ENCODE measurements at regions not wholly inside any gene's neighbourhood (a gene's known extent, or its start where the extent isn't known, plus 50 kb on each side); places are given as distances from the start of the nearest gene placed in this dataset.

DNA sequence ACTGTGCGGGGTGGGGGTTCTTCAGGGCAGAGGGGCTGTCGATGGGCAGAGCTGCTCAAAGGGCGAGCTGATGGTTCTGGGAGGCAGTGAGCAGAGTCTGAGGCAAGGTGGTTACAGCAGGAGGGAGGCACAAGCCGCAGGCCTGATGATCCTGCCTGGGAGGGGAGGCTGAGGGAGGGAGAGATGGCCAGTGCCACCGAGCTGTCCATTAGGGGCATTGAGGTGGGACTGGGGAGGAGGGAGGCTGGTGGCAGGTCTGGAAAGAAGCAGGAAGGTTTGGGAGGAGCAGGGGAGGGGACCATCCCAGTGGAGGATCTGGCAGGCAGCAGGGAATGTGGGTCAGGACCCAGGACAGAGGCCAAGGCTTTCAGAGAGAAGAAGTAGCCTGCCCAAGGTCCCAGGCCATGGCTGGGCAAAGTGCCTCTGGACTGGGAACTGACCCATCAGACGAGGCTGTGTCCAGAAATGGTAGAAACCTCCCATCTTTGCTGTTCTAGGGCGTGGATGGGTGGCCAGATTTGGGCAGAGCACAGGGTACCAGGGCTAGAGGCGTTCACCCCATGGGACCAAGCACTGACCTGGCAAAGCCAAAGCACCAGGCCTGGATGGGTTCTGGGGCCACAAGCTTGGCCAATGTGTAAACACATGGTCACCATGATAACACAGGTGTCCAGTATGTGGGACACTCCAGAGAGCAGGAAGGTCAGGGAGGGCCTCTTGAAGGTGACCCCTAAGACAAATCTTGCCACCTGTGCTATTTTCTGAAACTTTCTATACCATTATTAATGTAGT is 55.5 kb downstream of the INHBB start:
- DNase-seq (ENCODE audit: low read depth in 6 of 9, low spot score in 9 of 9): no peak
- H3K4me3 ChIP-seq (ENCODE audit: low read length in 2 of 2): no peak overlapping the region
- H3K4me1 ChIP-seq (ENCODE audit: control insufficient read depth in 2 of 2, insufficient read depth in 2 of 2, low read length in 2 of 2): no peaks in the 10 kb centered on the region
- no peak overlapping the region for H3K27ac ChIP-seq (ENCODE audit: low read depth in 1 of 2, low read length in 1 of 2)
- WGBS: 82% methylated on average over 8 of the region's 8 CpGs
- no peaks in the 10 kb centered on the region for H3K9me3 ChIP-seq (ENCODE audit: control insufficient read depth in 2 of 2, insufficient read depth in 1 of 2, low read length in 1 of 2)
- H3K27me3 ChIP-seq (ENCODE audit: control insufficient read depth in 2 of 2, insufficient read depth in 1 of 2, low read length in 1 of 2): peaks cover 0 to 9% of the 10 kb centered on the region in 2 donors
- no peaks in the 10 kb centered on the region for H3K36me3 ChIP-seq (ENCODE audit: control insufficient read depth in 2 of 2, insufficient read depth in 2 of 2, low read length in 1 of 2)

DNA sequence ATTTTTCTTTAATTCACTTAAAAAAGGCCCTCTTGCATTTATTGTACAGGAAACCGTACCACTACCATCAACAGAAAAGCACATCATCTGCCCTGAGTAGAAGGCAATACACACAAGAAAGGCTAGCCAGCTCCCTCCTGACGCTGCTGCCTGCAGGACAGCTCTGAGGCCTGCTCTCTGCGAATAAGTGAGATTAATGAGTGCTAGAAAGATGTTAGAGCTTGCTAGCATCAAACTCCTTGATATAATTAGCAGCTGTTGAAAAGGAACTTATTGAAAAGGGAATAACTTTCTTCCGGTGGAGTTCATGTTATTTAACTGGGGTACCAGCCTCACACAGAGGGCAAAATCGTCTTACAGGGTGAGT is 56.1 kb downstream of the INHBB start:
- no peak overlapping the region for H3K27ac ChIP-seq (ENCODE audit: low read depth in 1 of 2, low read length in 1 of 2)
- H3K27me3 ChIP-seq (ENCODE audit: control insufficient read depth in 2 of 2, insufficient read depth in 1 of 2, low read length in 1 of 2): peaks cover 0 to 8% of the 10 kb centered on the region in 2 donors
- H3K4me3 ChIP-seq (ENCODE audit: low read length in 2 of 2): no peak overlapping the region
- H3K9me3 ChIP-seq (ENCODE audit: control insufficient read depth in 2 of 2, insufficient read depth in 1 of 2, low read length in 1 of 2): no peaks in the 10 kb centered on the region
- H3K4me1 ChIP-seq (ENCODE audit: control insufficient read depth in 2 of 2, insufficient read depth in 2 of 2, low read length in 2 of 2): no peaks in the 10 kb centered on the region
- no peak for DNase-seq (ENCODE audit: low read depth in 6 of 9, low spot score in 9 of 9)
- H3K36me3 ChIP-seq (ENCODE audit: control insufficient read depth in 2 of 2, insufficient read depth in 2 of 2, low read length in 1 of 2): no peaks in the 10 kb centered on the region
- 87% methylated on average over 5 of the region's 5 CpGs for WGBS

DNA sequence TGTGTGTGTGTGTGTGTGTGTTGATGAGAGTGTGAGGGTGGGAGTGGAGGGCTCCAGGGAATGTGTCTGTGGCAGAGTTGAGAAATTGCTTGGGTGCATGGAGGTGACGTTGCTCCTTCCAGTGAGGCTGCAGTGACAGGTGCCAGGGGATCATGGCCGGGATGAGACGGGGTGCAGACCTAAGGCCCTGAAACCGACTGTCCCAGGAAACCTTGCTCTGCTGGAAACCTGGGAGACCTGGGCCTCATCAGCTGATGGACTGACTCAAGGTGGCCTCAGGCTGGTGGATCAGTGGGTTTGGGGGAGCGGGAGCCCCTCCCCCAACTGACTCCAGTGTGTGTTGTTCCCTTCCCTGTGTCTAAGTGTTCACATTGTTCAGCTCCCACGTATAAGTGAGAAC is 56.6 kb downstream of the INHBB start:
- H3K4me3 ChIP-seq (ENCODE audit: low read length in 2 of 2): no peak overlapping the region
- DNase-seq (ENCODE audit: low read depth in 6 of 9, low spot score in 9 of 9): no peak
- no peaks in the 10 kb centered on the region for H3K9me3 ChIP-seq (ENCODE audit: control insufficient read depth in 2 of 2, insufficient read depth in 1 of 2, low read length in 1 of 2)
- H3K36me3 ChIP-seq (ENCODE audit: control insufficient read depth in 2 of 2, insufficient read depth in 2 of 2, low read length in 1 of 2): no peaks in the 10 kb centered on the region
- peaks cover 0 to 3% of the 10 kb centered on the region in 2 donors for H3K27me3 ChIP-seq (ENCODE audit: control insufficient read depth in 2 of 2, insufficient read depth in 1 of 2, low read length in 1 of 2)
- 97% methylated on average over 6 of the region's 6 CpGs for whole genome bisulfite sequencing
- no peaks in the 10 kb centered on the region for H3K4me1 ChIP-seq (ENCODE audit: control insufficient read depth in 2 of 2, insufficient read depth in 2 of 2, low read length in 2 of 2)
- H3K27ac ChIP-seq (ENCODE audit: low read depth in 1 of 2, low read length in 1 of 2): no peak overlapping the region

DNA sequence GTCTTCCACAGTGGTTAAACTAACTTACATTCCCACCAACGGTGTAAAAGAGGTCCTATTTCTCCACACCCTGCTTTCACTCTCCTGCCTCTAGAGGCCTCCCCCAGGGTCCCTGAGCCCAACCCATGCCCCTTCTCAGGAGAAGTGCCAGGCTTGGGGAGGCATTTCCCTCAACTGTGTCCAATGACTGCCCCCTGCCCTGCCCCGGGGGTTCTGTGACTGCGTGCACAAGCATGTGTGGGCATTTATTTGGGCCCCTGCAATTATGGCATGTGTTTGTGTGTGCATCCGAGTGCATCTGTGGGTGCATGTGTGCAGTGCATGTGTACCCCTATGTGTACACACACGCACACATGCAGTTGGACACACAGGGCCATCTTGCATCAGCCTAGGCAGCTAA is 57.3 kb downstream of the INHBB start:
- 92% methylated on average over 5 of the region's 5 CpGs for WGBS
- DNase-seq (ENCODE audit: low read depth in 6 of 9, low spot score in 9 of 9): no peak
- Histone ChIP-seq H3K4me1 (ENCODE audit: control insufficient read depth in 2 of 2, insufficient read depth in 2 of 2, low read length in 2 of 2) (no peaks in the 10 kb centered on the region), H3K27ac (ENCODE audit: low read depth in 1 of 2, low read length in 1 of 2) (no peak overlapping the region), H3K36me3 (ENCODE audit: control insufficient read depth in 2 of 2, insufficient read depth in 2 of 2, low read length in 1 of 2) (no peaks in the 10 kb centered on the region), H3K27me3 (ENCODE audit: control insufficient read depth in 2 of 2, insufficient read depth in 1 of 2, low read length in 1 of 2) (peaks cover 0 to 3% of the 10 kb centered on the region in 2 donors), H3K9me3 (ENCODE audit: control insufficient read depth in 2 of 2, insufficient read depth in 1 of 2, low read length in 1 of 2) (no peaks in the 10 kb centered on the region), H3K4me3 (ENCODE audit: low read length in 2 of 2) (no peak overlapping the region)

DNA sequence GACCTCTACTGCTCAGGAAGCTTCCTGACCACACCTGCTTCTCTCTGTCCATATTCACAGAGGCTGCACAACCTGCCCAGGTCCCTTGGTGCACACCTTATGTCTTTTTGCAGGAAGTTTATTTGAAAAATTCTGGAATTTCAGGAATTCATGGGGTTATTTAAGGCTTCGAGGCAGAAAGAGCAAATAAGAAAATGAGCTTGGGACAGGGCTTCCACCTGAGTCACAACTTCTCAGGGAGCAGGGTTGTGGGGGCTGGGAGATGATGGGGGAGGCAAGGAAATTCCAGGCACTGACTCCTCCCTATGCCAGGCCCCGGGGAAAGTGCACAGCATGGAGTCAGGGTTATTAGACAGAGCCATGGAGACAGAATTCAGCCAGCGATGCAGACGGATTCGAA is 57.7 kb downstream of the INHBB start:
- WGBS: 91% methylated on average over 5 of the region's 5 CpGs
- DNase-seq (ENCODE audit: low read depth in 6 of 9, low spot score in 9 of 9): no peak

DNA sequence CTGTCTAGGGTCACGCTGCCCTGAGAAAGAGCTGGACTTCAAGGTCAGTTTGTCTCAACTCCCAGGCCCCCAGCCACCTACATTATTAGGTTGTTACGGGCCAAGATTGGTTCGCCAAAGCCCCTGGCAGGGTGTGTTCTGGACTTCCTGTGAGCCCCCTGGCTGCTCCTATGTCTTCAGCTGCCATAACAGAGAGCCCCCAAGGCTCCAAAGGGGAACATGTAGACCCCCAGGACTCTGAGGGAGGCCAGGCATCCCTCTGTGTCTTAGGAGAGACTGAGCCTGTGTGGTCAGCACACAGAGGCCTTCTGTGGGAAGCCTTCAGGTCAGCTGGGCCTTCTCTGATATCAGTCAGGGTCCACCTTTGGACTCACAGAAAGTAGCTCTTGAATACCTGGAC is 58.3 kb downstream of the INHBB start:
- Histone ChIP-seq H3K27ac (ENCODE audit: low read depth in 1 of 2, low read length in 1 of 2) (no peak overlapping the region), H3K4me3 (ENCODE audit: low read length in 2 of 2) (no peak overlapping the region), H3K4me1 (ENCODE audit: control insufficient read depth in 2 of 2, insufficient read depth in 2 of 2, low read length in 2 of 2) (no peaks in the 10 kb centered on the region), H3K36me3 (ENCODE audit: control insufficient read depth in 2 of 2, insufficient read depth in 2 of 2, low read length in 1 of 2) (no peaks in the 10 kb centered on the region), H3K27me3 (ENCODE audit: control insufficient read depth in 2 of 2, insufficient read depth in 1 of 2, low read length in 1 of 2) (peaks cover 0 to 3% of the 10 kb centered on the region in 2 donors), H3K9me3 (ENCODE audit: control insufficient read depth in 2 of 2, insufficient read depth in 1 of 2, low read length in 1 of 2) (no peaks in the 10 kb centered on the region)
- 91% methylated on average over 3 of the region's 3 CpGs for WGBS
- no peak for DNase-seq (ENCODE audit: low read depth in 6 of 9, low spot score in 9 of 9)

More for the DNA sequence above, 57.7 kb downstream of the INHBB start:
- H3K27ac ChIP-seq (ENCODE audit: low read depth in 1 of 2, low read length in 1 of 2): no peak overlapping the region
- H3K4me3 ChIP-seq (ENCODE audit: low read length in 2 of 2): no peak overlapping the region
- H3K27me3 ChIP-seq (ENCODE audit: control insufficient read depth in 2 of 2, insufficient read depth in 1 of 2, low read length in 1 of 2): peaks cover 0 to 3% of the 10 kb centered on the region in 2 donors
- no peaks in the 10 kb centered on the region for H3K4me1 ChIP-seq (ENCODE audit: control insufficient read depth in 2 of 2, insufficient read depth in 2 of 2, low read length in 2 of 2)
- no peaks in the 10 kb centered on the region for H3K36me3 ChIP-seq (ENCODE audit: control insufficient read depth in 2 of 2, insufficient read depth in 2 of 2, low read length in 1 of 2)
- no peaks in the 10 kb centered on the region for H3K9me3 ChIP-seq (ENCODE audit: control insufficient read depth in 2 of 2, insufficient read depth in 1 of 2, low read length in 1 of 2)

DNA sequence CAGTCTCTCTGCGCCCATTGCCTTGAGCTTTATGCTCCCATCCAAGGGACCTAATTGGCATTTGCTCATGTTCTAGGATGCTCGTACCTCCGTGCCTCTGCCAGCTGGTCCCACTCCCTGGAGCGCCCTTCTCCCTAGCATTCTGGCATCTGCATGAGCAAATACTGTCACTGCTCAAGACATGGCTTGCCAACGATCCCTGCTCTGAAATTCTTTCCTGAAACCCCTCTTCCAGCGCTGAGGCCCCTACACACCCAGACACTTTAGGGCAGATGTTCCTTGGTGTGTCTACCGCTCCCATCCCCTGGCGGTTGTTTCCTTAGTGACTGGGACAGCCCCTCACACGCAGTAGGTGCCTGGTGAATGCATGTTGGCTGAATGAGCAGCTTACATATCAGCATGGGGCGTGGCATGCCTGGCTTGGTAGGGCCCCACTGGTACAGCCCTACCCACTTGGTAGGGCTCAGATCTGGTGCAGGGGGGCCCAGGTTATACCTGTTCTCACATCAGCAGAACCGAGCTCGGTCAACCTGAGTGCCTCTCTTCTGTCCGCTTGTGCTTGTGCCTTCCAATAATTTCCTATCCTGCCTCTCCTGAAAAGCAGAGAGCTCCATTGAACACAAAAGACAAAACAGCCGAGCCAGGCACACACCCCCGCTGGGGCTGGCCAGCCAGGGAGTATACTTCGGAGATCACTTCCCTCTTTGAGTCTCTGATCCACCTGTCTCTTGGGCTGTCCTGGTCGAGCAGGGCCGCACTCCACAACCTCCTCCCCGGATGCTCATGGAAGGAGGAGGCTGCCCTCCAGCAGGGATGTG is 59.2 kb downstream of the INHBB start:
- Histone ChIP-seq H3K36me3 (ENCODE audit: control insufficient read depth in 2 of 2, insufficient read depth in 2 of 2, low read length in 1 of 2) (no peaks in the 10 kb centered on the region), H3K4me3 (ENCODE audit: low read length in 2 of 2) (no peak overlapping the region), H3K27me3 (ENCODE audit: control insufficient read depth in 2 of 2, insufficient read depth in 1 of 2, low read length in 1 of 2) (peaks cover 0 to 3% of the 10 kb centered on the region in 2 donors), H3K4me1 (ENCODE audit: control insufficient read depth in 2 of 2, insufficient read depth in 2 of 2, low read length in 2 of 2) (no peaks in the 10 kb centered on the region), H3K27ac (ENCODE audit: low read depth in 1 of 2, low read length in 1 of 2) (no peak overlapping the region), H3K9me3 (ENCODE audit: control insufficient read depth in 2 of 2, insufficient read depth in 1 of 2, low read length in 1 of 2) (no peaks in the 10 kb centered on the region)
- DNase-seq (ENCODE audit: low read depth in 6 of 9, low spot score in 9 of 9): no peak
- WGBS: 95% methylated on average over 19 of the region's 19 CpGs

DNA sequence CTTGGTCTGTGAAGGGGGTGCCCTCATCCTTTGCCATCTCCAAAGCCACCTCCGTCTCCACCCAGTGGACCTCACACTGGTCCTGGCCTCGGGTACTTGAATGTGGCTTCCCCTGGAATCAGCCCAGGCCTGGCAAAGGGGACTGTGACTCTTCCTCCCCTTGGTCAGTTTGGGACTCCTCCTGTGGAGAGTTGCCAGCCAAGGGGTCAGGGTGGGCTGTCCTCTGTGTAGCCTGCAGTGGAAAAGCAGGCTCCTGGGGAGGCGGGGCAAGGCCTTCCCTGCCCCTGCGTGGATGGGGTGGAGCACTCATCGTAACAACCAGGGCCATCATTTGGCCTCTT is 59.8 kb downstream of the INHBB start:
- 92% methylated on average over 5 of the region's 5 CpGs for WGBS
- Histone ChIP-seq H3K4me3 (ENCODE audit: low read length in 2 of 2) (no peak overlapping the region), H3K36me3 (ENCODE audit: control insufficient read depth in 2 of 2, insufficient read depth in 2 of 2, low read length in 1 of 2) (no peaks in the 10 kb centered on the region), H3K27me3 (ENCODE audit: control insufficient read depth in 2 of 2, insufficient read depth in 1 of 2, low read length in 1 of 2) (peaks cover 0 to under 1% of the 10 kb centered on the region in 2 donors), H3K27ac (ENCODE audit: low read depth in 1 of 2, low read length in 1 of 2) (no peak overlapping the region), H3K4me1 (ENCODE audit: control insufficient read depth in 2 of 2, insufficient read depth in 2 of 2, low read length in 2 of 2) (no peaks in the 10 kb centered on the region), H3K9me3 (ENCODE audit: control insufficient read depth in 2 of 2, insufficient read depth in 1 of 2, low read length in 1 of 2) (no peaks in the 10 kb centered on the region)
- DNase-seq (ENCODE audit: low read depth in 6 of 9, low spot score in 9 of 9): no peak

DNA sequence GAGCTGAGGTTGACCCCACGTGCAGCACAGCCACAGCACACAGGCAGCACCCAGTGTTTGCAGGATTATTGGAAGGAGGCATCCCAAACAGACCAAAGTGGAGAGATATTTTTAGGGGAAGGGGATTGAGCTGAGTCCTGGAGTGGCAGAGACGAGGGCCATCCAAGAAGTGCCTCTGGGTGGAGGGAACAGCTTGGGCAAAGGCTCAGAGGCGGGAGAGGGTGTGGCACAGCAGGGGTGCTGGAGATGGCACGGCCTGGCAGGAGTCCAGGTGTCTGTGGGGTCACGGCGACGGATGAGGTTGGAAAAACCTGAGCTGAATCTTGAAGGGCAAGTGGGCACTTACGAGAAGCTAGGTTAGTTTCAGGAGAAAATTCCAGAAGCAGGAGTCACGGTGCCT is 60.6 kb downstream of the INHBB start:
- Histone ChIP-seq H3K27me3 (ENCODE audit: control insufficient read depth in 2 of 2, insufficient read depth in 1 of 2, low read length in 1 of 2) (no peaks in the 10 kb centered on the region), H3K4me1 (ENCODE audit: control insufficient read depth in 2 of 2, insufficient read depth in 2 of 2, low read length in 2 of 2) (no peaks in the 10 kb centered on the region), H3K27ac (ENCODE audit: low read depth in 1 of 2, low read length in 1 of 2) (no peak overlapping the region), H3K36me3 (ENCODE audit: control insufficient read depth in 2 of 2, insufficient read depth in 2 of 2, low read length in 1 of 2) (no peaks in the 10 kb centered on the region), H3K9me3 (ENCODE audit: control insufficient read depth in 2 of 2, insufficient read depth in 1 of 2, low read length in 1 of 2) (no peaks in the 10 kb centered on the region), H3K4me3 (ENCODE audit: low read length in 2 of 2) (no peak overlapping the region)
- WGBS: 92% methylated on average over 9 of the region's 9 CpGs
- no peak for DNase-seq (ENCODE audit: low read depth in 6 of 9, low spot score in 9 of 9)
